ENCODE measurements at regions not wholly inside any gene's neighbourhood (a gene's known extent, or its start where the extent isn't known, plus 50 kb on each side); places are given as distances from the start of the nearest gene placed in this dataset.

GRCh38 chr3:184440151-184440550, 60.3 kb downstream of the CHRD start:
- no peak for DNase-seq
- no peaks in the 10 kb centered on the region for H3K9me3 Mint-ChIP-seq (ENCODE audit: low read depth, unreplicated experiment)
- TF ChIP-seq CTCF (IDR thresholded peaks at IDR 0.05; ENCODE audit: unreplicated experiment) = no peak
- H3K4me1 Mint-ChIP-seq (ENCODE audit: low read depth, unreplicated experiment) = peaks cover 15% of the 10 kb centered on the region
- H3K27ac Mint-ChIP-seq (ENCODE audit: unreplicated experiment) = no peak overlapping the region
- H3K36me3 Mint-ChIP-seq (ENCODE audit: insufficient read depth, unreplicated experiment) = no peaks in the 10 kb centered on the region
- no peak overlapping the region for H3K4me3 Mint-ChIP-seq (ENCODE audit: low read depth, unreplicated experiment)
- peaks cover 51% of the 10 kb centered on the region for H3K27me3 Mint-ChIP-seq (ENCODE audit: unreplicated experiment)
- CTCF ChIA-PET = interaction anchor here (0.5 kb wide), 1 partner anchor 1769 kb away, joined by 7 read pairs; no protein-coding TSS in a partner anchor
- no TSS peak for BruUV-seq (replicated peaks)
- intact Hi-C loops (cut with micrococcal nuclease; ENCODE audit: unreplicated experiment) = no loop called here

GRCh38 chr3:184441202-184441900, 61.5 kb downstream of the CHRD start:
- Mint-ChIP-seq H3K4me3 (ENCODE audit: low read depth, unreplicated experiment) (no peak overlapping the region), H3K36me3 (ENCODE audit: insufficient read depth, unreplicated experiment) (no peaks in the 10 kb centered on the region), H3K27me3 (ENCODE audit: unreplicated experiment) (peaks cover 39% of the 10 kb centered on the region), H3K9me3 (ENCODE audit: low read depth, unreplicated experiment) (no peaks in the 10 kb centered on the region), H3K27ac (ENCODE audit: unreplicated experiment) (no peak overlapping the region), H3K4me1 (ENCODE audit: low read depth, unreplicated experiment) (peaks cover 15% of the 10 kb centered on the region)
- BruUV-seq (replicated peaks) = no TSS peak
- DNase-seq = no peak
- TF ChIP-seq CTCF (IDR thresholded peaks at IDR 0.05; ENCODE audit: unreplicated experiment) = no peak
- intact Hi-C loops (cut with micrococcal nuclease; ENCODE audit: unreplicated experiment) = no loop called here
- CTCF ChIA-PET = no interaction called here

- CTCF ChIA-PET = interaction anchor here (0.7 kb wide), 1 partner anchor 14 kb away, joined by 6 read pairs; no protein-coding TSS in a partner anchor
- Mint-ChIP-seq H3K4me1 (ENCODE audit: low read depth, unreplicated experiment) (peaks cover 31% of the 10 kb centered on the region), H3K27ac (ENCODE audit: unreplicated experiment) (no peak overlapping the region), H3K27me3 (ENCODE audit: unreplicated experiment) (peaks cover 26% of the 10 kb centered on the region), H3K4me3 (ENCODE audit: low read depth, unreplicated experiment) (no peak overlapping the region), H3K9me3 (ENCODE audit: low read depth, unreplicated experiment) (no peaks in the 10 kb centered on the region), H3K36me3 (ENCODE audit: insufficient read depth, unreplicated experiment) (no peaks in the 10 kb centered on the region)
- DNase-seq = no peak
- no TSS peak for BruUV-seq (replicated peaks)
- intact Hi-C loops (cut with micrococcal nuclease; ENCODE audit: unreplicated experiment) = no loop called here
- TF ChIP-seq CTCF (IDR thresholded peaks at IDR 0.05; ENCODE audit: unreplicated experiment) = peak; percentile 11
Observed at GRCh38 chr3:184443364-184443763, 63.5 kb downstream of the CHRD start.

- no peak overlapping the region for H3K27ac Mint-ChIP-seq (ENCODE audit: unreplicated experiment)
Observed at GRCh38 chr3:184443831-184444230, 64.0 kb downstream of the CHRD start.

More at GRCh38 chr3:184443831-184444230, 64.0 kb downstream of the CHRD start:
- Mint-ChIP-seq H3K9me3 (ENCODE audit: low read depth, unreplicated experiment) (no peaks in the 10 kb centered on the region), H3K27me3 (ENCODE audit: unreplicated experiment) (peaks cover 21% of the 10 kb centered on the region), H3K36me3 (ENCODE audit: insufficient read depth, unreplicated experiment) (no peaks in the 10 kb centered on the region), H3K4me3 (ENCODE audit: low read depth, unreplicated experiment) (no peak overlapping the region), H3K4me1 (ENCODE audit: low read depth, unreplicated experiment) (peaks cover 35% of the 10 kb centered on the region)
- CTCF ChIA-PET = interaction anchor here (0.6 to 0.7 kb wide), 3 partner anchors 14 to 31 kb away, joined by 3 to 6 read pairs (median 3); no protein-coding TSS in a partner anchor
- BruUV-seq (replicated peaks) = no TSS peak
- no peak for TF ChIP-seq CTCF (IDR thresholded peaks at IDR 0.05; ENCODE audit: unreplicated experiment)
- intact Hi-C loops (cut with micrococcal nuclease; ENCODE audit: unreplicated experiment) = no loop called here
- no peak for DNase-seq
